GM21390 (cell line): ENCODE measurements at regions not wholly inside any gene's neighbourhood (a gene's known extent, or its start where the extent isn't known, plus 50 kb on each side); places are given as distances from the start of the nearest gene placed in this dataset.
"Not testable (repeated sequence)": the region's sequence is repeated elsewhere in the genome, so short reads cannot be mapped to it uniquely, and the experiment has no call there.

Experiments
- ATAC-seq: cut with Tn5 transposase; IDR thresholded peaks from one replicate; pipeline ENCODE4 v1.9.1; 2021; ENCODE audit not compliant: unreplicated experiment

GRCh38 chr4:117893207-117893606, 141.1 kb upstream of the NDST3 start:
- ATAC-seq = no peak

- ATAC-seq = no peak
Observed at GRCh38 chr4:117898496-117898895, 135.8 kb upstream of the NDST3 start.

DNA sequence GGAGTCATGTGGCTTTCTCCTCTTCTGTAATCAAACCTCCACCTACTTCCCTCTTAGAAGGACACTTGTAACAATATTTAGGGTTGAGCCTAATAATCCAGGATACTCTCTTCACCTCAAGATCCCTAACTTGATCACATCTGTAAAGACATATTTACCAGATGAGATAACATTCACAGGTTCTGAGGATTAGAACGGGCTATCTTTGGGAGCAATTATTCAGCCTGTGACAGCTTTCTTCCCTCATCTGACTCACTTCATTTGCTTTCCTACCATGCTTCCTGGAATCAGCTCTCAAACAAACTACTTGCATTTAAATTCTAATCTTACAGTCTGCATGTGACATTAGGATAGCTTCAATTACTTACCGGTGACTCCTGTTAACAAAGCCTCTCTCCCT, 133.5 kb upstream of the NDST3 start:
- ATAC-seq = no peak

DNA sequence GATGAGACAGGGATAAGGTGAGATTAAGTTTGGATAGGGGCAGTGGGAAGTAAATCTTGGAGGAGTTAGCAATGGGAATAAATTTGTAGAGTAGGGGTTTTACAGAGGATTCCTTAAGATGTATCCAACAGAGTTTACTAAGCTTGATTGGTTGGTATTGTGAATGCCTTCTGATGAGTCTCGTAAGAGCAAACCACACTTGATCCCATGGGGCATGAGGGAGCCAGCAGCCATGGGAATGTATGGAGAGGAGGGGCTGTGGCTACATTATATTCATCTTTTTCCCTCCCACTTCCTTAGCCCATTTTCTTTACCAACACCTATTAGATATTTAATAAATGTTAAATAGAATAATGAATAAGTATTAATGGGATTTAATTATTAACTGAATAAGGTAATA, 126.6 kb upstream of the NDST3 start:
- ATAC-seq = no peak

GRCh38 chr4:117908306-117909207, 125.7 kb upstream of the NDST3 start:
- no peak for ATAC-seq

DNA sequence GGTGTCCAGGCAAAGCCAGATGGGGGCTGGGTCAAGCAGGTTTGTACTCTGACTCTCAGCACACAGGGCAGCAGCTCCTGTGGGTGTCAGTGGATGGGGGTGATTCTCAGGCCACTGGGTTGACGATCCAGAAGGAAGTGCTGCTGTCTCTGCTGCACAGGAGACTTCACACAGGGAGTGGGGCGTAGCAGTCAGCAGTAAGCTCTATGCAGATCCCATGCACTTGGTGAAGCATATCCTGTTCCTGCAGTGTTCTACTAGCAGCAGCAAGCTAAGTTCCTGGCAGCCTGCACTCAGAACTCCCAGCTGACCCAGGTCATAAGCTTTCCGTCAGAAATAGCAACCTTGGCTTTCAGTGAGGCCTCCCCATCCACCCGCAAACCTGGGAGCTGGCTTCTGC, 117.6 kb upstream of the NDST3 start:
- ATAC-seq = no peak

GRCh38 chr4:117922311-117922710, 112.0 kb upstream of the NDST3 start:
- not testable (repeated sequence) for ATAC-seq

DNA sequence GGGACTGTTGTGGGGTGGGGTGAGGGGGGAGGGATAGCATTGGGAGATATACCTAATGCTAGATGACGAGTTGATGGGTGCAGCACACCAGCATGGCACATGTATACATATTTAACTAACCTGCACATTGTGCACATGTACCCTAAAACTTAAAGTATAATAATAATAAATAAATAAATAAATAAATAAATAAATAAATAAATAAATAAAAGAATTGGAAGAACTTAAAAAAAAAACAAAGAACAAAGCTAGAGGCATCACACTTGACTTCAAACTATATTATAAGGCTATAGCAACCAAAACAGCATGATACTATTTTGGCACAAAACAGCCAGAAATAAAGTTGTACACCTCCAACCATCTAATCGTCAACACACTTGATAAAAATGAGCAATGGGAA, 106.5 kb upstream of the NDST3 start:
- ATAC-seq = not testable (repeated sequence)

- no peak for ATAC-seq
Observed at GRCh38 chr4:117941611-117942010, 92.7 kb upstream of the NDST3 start.

GRCh38 chr4:117949621-117950020, 84.7 kb upstream of the NDST3 start:
- no peak for ATAC-seq

- ATAC-seq = no peak
Observed at GRCh38 chr4:117957571-117957970, 76.7 kb upstream of the NDST3 start.

DNA sequence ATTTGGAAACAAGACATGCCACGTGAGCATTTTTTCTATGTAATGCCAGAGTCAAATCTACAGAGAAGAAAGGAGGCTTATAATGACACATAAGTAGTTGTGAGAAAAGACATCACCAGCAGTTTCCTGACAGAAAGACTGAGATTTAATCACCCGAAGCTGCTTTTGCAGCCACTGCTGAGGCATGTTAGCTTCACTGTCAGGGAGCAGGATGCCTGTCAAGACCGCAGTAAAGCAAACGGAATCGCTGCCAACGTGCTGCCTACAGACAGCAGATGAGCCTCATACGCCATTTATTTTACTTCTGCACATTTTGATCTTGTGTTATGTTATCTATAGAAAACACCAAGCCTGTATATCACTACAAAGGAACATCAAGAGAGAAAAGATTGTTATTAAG, 68.7 kb upstream of the NDST3 start:
- no peak for ATAC-seq

DNA sequence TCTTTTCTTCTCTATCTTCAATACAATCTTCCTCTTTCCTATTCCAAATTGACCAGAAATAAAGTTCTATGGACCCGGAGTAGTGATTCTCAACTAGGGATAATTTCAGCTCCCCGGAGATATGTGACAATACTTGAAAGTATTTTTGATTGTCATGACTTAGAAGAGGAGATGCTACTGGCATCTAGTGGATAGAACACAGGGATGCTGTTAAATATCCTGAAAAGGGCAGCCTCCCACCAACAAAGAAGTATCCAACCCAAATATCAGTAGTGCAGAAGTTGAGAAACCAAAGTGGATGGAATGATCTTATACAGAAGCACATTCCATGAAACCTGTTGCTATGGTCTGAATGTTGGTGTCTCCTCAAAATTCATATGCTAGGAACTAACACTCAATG, 65.7 kb upstream of the NDST3 start:
- no peak for ATAC-seq

DNA sequence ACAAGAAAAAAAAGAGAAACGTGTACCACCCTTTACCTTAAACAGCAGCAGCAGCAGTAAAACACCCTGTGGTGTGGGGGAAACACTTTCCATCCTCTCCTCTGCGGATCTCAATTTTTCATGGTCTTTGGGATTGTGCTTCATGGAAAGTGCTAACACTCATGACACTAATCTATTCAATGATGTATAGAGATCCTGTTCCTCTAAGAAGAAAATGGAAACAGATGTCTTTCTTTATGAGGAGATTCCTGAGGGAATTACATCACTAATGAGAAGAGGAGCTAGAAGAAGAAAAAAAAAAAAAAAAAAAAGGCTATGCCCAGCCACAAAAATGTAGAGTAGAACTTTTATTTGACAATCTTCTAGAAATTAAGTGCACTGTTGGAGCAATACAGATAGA, 62.9 kb upstream of the NDST3 start:
- no peak for ATAC-seq

DNA sequence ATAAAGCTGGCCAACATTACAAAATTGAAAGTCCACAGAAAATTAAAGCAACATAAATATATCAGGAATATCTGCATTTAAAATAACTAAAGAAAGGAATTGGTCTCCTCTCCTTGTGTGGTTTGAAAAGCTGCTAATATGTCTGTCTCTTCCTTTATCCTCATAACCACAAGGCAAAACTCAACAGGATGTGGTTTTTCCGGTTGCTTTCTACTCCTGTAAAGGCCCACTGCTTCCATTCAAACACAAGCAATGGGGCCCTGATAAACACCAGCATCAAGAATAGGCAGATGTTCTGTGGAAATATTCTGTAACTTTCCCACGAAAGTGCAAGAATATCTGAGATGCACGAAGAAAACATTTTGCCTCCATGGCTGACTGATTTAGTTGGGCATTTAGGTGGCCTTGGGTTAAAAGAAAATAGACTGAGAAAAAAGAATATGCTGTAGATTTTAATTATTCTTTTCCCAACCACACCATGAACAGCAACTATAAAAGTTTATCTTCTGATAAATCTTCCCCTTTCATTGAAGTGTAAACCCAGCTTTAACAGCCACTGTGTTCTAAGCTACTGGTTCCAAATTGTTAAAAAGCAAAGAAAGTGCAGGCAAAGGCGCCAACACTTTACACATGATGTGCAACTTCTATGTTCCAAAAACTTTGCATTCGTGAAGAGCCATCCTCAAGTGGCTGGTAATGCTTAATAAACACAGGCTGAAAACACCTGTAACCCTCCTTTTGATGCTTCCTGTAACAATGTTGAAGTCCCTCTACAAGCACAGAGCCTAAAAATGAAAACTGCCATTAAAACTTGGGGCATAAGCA, 50.5 kb upstream of the NDST3 start:
- no peak for ATAC-seq

- ATAC-seq = no peak
Observed at GRCh38 chr4:117984366-117984680, 50.0 kb upstream of the NDST3 start.
